ENCODE measurements at regions not wholly inside any gene's neighbourhood (a gene's known extent, or its start where the extent isn't known, plus 50 kb on each side); places are given as distances from the start of the nearest gene placed in this dataset.

DNA sequence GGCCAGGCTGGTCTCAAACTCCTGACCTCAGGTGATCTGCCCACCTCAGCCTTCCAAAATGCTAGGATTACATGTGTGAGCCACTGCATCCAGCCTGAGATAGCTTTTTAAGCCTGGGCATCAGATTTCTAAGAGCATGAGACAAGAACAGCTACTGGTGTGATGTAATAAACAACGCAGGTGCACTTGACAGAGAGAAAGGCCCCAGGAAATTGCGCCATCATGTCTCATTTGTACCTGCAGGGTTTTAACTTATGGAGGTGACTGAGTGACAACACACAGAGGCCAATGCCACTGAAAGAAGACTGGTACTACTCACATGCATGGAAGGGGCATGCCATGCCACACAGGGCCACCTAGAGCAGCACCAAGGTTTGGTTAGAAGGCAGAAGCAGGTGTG lies 209.4 kb downstream of the SP3 start:
- peaks cover 9% of the 10 kb centered on the region for H3K4me1 Mint-ChIP-seq
- Histone ChIP-seq H3K9me3 (ENCODE audit: control insufficient read depth, low read length) (no peaks in the 10 kb centered on the region), H3K9ac (ENCODE audit: extremely low read depth, low read length, poor library complexity, severe bottlenecking) (no peak overlapping the region), H3K4me1 (ENCODE audit: control insufficient read depth, insufficient read depth, low read length) (no peaks in the 10 kb centered on the region), H3K36me3 (ENCODE audit: control insufficient read depth, insufficient read depth, low read length) (no peaks in the 10 kb centered on the region), H3K4me3 (ENCODE audit: low read length) (no peak overlapping the region), H3K27ac (ENCODE audit: low read depth, low read length) (no peak overlapping the region), H3K27me3 (ENCODE audit: control insufficient read depth, insufficient read depth, low read length, poor library complexity, severe bottlenecking) (no peaks in the 10 kb centered on the region)
- no peak overlapping the region for H3K4me3 Mint-ChIP-seq
- WGBS, 2 experiments (ENCODE audit: insufficient coverage in 1 of 2, insufficient read length in 1 of 2): 96 to 100% methylated on average over 2 of the region's 2 CpGs
- no peak overlapping the region for H3K27ac Mint-ChIP-seq
- no peaks in the 10 kb centered on the region for H3K36me3 Mint-ChIP-seq (ENCODE audit: low read depth)
- TF ChIP-seq, protein P1, sequence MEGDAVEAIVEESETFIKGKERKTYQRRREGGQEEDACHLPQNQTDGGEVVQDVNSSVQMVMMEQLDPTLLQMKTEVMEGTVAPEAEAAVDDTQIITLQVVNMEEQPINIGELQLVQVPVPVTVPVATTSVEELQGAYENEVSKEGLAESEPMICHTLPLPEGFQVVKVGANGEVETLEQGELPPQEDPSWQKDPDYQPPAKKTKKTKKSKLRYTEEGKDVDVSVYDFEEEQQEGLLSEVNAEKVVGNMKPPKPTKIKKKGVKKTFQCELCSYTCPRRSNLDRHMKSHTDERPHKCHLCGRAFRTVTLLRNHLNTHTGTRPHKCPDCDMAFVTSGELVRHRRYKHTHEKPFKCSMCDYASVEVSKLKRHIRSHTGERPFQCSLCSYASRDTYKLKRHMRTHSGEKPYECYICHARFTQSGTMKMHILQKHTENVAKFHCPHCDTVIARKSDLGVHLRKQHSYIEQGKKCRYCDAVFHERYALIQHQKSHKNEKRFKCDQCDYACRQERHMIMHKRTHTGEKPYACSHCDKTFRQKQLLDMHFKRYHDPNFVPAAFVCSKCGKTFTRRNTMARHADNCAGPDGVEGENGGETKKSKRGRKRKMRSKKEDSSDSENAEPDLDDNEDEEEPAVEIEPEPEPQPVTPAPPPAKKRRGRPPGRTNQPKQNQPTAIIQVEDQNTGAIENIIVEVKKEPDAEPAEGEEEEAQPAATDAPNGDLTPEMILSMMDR (conservative IDR thresholded peaks at IDR 0.05): no peak
- H3K9me3 Mint-ChIP-seq: no peaks in the 10 kb centered on the region
- H3K27me3 Mint-ChIP-seq (ENCODE audit: insufficient read depth): no peaks in the 10 kb centered on the region
- DNase-seq: no peak

DNA sequence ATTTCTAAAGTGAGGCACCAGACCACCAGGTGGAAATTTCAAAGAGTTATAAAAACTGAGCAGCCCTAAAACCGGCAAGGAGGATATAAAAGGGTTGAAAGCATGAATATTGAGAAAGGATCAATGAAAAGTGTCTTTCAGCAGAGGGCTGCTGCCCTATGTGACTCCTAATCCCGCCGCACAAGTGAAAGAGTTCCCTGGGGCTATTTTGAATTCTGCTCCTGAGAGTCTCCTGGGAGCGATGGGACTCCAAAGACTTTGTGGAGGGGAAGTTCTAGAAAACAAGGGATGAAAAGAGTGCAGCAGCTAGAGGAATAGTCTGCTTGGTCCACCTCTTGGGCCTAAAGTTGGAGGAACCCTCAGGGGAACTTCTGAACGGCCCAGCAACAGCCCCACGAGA lies 205.2 kb downstream of the SP3 start:
- H3K9me3 Mint-ChIP-seq: no peaks in the 10 kb centered on the region
- H3K27ac Mint-ChIP-seq: no peak overlapping the region
- no peak overlapping the region for H3K4me3 Mint-ChIP-seq
- Histone ChIP-seq H3K4me3 (ENCODE audit: low read length) (no peak overlapping the region), H3K9ac (ENCODE audit: extremely low read depth, low read length, poor library complexity, severe bottlenecking) (no peak overlapping the region), H3K36me3 (ENCODE audit: control insufficient read depth, insufficient read depth, low read length) (no peaks in the 10 kb centered on the region), H3K27ac (ENCODE audit: low read depth, low read length) (no peak overlapping the region), H3K27me3 (ENCODE audit: control insufficient read depth, insufficient read depth, low read length, poor library complexity, severe bottlenecking) (no peaks in the 10 kb centered on the region), H3K9me3 (ENCODE audit: control insufficient read depth, low read length) (no peaks in the 10 kb centered on the region), H3K4me1 (ENCODE audit: control insufficient read depth, insufficient read depth, low read length) (no peaks in the 10 kb centered on the region)
- H3K36me3 Mint-ChIP-seq (ENCODE audit: low read depth): no peaks in the 10 kb centered on the region
- H3K4me1 Mint-ChIP-seq: peaks cover 13% of the 10 kb centered on the region
- 75% methylated on average over 6 of the region's 6 CpGs for WGBS, 2 experiments (ENCODE audit: insufficient coverage in 1 of 2, insufficient read length in 1 of 2)
- TF ChIP-seq, protein P1 (conservative IDR thresholded peaks at IDR 0.05): no peak
- no peaks in the 10 kb centered on the region for H3K27me3 Mint-ChIP-seq (ENCODE audit: insufficient read depth)
- no peak for DNase-seq

DNA sequence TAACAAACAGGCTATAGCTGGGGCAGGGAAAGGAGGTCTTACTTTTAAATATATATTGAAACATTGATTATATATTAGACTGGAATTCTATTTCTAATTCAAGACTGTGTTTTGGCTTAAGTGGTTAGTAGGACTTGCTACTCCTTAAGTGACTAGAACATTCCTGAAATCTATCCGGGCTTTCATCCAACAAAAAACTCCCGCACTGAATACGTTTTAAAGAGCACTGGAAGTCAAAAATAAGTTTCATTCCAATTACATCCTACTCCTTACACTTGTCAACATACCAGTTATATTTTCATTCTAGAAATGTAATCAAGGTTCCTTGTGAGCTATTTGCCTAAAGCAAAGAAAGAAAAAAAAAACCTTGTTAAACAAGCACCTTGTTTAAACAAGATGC lies 204.6 kb downstream of the SP3 start:
- Histone ChIP-seq H3K4me1 (ENCODE audit: control insufficient read depth, insufficient read depth, low read length) (no peaks in the 10 kb centered on the region), H3K9ac (ENCODE audit: extremely low read depth, low read length, poor library complexity, severe bottlenecking) (no peak overlapping the region), H3K36me3 (ENCODE audit: control insufficient read depth, insufficient read depth, low read length) (no peaks in the 10 kb centered on the region), H3K4me3 (ENCODE audit: low read length) (no peak overlapping the region), H3K27me3 (ENCODE audit: control insufficient read depth, insufficient read depth, low read length, poor library complexity, severe bottlenecking) (no peaks in the 10 kb centered on the region), H3K27ac (ENCODE audit: low read depth, low read length) (no peak overlapping the region), H3K9me3 (ENCODE audit: control insufficient read depth, low read length) (no peaks in the 10 kb centered on the region)
- TF ChIP-seq, protein P1 (conservative IDR thresholded peaks at IDR 0.05): no peak
- 90% methylated on average over 3 of the region's 3 CpGs; no CpG with 5 or more reads in 1 of the 2 experiments for WGBS, 2 experiments (ENCODE audit: insufficient coverage in 1 of 2, insufficient read length in 1 of 2)
- no peaks in the 10 kb centered on the region for H3K27me3 Mint-ChIP-seq (ENCODE audit: insufficient read depth)
- H3K36me3 Mint-ChIP-seq (ENCODE audit: low read depth): no peaks in the 10 kb centered on the region
- H3K27ac Mint-ChIP-seq: no peak overlapping the region
- H3K4me1 Mint-ChIP-seq: peaks cover 13% of the 10 kb centered on the region
- H3K9me3 Mint-ChIP-seq: no peaks in the 10 kb centered on the region
- no peak overlapping the region for H3K4me3 Mint-ChIP-seq
- DNase-seq: no peak
